M059J (cell line): ENCODE measurements at regions not wholly inside any gene's neighbourhood (a gene's known extent, or its start where the extent isn't known, plus 50 kb on each side); places are given as distances from the start of the nearest gene placed in this dataset.
A peak's percentile ranks its signal among the peaks of the same experiment; 100 is the strongest.

Experiments
- DNase-seq: peaks from one replicate; pipeline ENCODE4 v3.0.0-alpha.2; 2012; ENCODE audit warnings: low read depth

GRCh38 chr1:198032668-198033067, 115.5 kb downstream of the LHX9 start:
- no peak for DNase-seq

GRCh38 chr1:198040880-198041279, 115.9 kb upstream of the NEK7 start:
- DNase-seq, result no peak

- DNase-seq, result no peak
These were observed 114.6 kb upstream of the NEK7 start for GRCh38 chr1:198042168-198042567.

DNA sequence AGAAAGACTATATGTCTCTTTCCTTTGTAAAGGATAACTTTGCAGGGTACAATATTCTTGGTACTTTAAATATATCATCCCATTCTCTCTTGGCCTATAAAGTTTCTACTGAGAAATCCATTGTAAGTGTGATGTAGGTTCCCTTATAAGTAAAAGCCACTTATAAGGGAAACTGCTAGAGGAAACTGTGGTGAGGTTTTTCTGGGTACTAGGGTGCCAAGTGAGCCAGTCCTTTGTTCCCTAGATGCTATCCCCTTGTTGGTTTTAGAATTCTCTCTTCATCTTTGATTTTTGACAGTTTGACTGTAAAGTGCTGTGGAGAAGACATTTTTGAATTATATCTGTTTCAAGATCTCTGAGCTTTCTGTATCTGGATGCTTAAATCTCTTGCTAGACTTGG, 108.9 kb upstream of the NEK7 start:
- no peak for DNase-seq

GRCh38 chr1:198054510-198054909, 102.3 kb upstream of the NEK7 start:
- DNase-seq, result no peak

- no peak for DNase-seq
These were observed 100.5 kb upstream of the NEK7 start for GRCh38 chr1:198056255-198056654.

GRCh38 chr1:198064181-198064580, 92.6 kb upstream of the NEK7 start:
- DNase-seq, result peak; percentile 85

DNA sequence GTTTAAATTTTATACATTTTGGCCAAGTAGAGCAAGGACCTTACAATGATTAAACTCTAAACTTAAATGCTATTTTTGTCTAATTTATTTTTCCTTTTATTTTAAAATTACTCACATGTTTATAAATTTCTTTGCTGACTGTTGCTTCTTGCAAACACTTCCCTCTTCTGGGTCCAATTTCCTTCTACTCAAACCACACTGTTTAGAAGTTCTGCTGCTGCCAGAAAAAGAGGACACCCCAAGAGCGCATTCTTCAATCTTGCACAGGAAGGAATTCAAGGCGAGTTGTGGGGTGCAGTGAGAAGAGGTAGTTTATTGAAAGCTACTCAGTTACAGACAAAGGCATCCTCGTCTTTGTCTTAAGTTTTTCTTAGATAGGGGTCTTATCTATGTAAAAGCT, 88.5 kb upstream of the NEK7 start:
- DNase-seq, result no peak

DNA sequence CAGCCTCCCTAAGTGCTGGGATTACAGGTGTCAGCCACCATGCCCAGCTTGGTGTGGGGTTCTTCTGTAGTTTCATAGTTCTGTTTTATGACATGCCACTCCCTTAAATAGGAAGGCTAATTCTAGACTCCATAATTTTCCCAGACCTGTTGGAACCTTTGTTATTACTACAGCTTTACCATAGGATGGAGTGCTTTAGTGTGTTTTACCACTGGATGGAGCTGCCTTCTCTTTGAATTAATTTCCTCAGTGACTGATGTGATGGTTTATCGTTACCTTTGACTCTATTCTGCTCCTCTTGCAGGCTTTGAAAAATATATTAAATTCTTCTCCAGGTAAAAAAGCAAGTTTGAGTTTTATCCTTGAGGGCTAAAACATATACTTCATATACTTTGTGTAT, 84.6 kb upstream of the NEK7 start:
- DNase-seq, result peak; percentile 28

- DNase-seq, result no peak
These were observed 81.5 kb upstream of the NEK7 start for GRCh38 chr1:198075296-198075695.

DNA sequence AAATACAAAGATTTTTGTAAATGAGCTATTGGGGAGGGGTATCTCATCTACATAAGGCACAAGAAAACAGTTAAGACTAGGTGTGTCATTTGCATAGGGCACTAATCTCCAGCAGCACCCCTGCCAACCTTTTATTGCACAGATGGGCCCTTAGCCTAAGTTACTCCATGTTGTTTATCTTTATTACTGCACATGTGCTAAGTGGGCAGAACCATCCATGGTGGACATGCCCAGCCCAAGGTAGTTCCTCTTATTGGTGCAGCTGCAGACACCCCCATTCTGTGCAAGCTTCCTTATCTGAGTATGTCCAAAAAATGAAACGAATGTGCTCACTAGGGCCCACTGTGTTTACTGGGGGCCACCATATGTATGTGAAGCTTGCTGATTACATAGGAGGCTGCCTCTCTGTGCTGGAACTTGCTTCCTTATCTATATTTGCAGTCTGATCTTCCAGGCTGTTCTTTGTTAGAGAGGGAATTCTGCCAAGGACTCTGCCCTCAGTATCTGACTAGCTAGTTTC, 77.3 kb upstream of the NEK7 start:
- no peak for DNase-seq

- no peak for DNase-seq
These were observed 74.2 kb upstream of the NEK7 start for GRCh38 chr1:198082576-198082975.

DNA sequence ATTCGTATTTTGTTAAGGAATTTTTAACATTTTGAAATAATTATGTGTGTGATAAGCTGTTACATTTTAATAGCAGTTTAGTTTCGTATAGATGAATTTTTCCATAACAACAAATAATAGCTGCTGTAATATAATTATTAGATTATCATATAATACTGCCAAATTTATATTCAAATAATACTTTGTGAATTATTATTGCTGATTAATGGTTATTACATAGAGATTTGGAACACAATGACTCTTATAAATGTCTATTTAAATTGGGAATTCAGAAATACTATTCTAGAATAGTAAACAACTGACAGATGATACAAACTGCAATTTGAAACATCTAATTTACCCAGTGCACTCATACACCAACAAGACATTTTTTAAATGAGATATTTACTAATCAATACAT, 73.2 kb upstream of the NEK7 start:
- no peak for DNase-seq

DNA sequence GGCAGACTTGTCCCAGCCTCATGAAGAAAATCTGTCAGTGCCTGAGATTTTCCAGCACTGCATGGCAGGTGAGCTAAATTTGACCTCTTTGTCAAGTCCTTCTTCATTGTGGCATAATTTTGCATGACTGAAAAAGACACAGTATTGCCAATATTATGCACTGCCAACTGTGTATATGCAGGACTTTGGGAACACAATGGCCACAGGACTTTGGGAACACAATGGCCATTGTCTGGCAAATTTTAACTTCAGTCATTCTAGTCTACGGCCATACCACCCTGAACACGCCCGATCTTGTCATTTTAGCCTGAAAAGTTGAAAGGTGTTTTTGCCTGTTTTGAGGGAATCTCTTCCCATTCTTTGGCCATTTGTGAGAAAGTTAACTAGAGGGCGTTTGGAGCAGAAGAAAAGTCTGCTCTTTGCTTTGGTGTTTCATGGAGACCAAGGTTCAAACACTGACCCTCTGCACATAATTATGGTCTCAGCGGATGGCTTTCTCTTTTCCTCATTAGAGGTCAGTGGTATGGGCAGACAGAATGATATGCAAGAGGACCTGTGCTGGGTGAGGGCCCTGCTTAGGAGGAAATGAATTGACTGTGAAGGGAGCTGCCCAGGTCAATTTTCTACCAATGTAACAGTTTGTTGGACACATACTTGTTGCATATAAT, 72.4 kb upstream of the NEK7 start:
- no peak for DNase-seq

- no peak for DNase-seq
These were observed 70.6 kb upstream of the NEK7 start for GRCh38 chr1:198086051-198086745.

DNA sequence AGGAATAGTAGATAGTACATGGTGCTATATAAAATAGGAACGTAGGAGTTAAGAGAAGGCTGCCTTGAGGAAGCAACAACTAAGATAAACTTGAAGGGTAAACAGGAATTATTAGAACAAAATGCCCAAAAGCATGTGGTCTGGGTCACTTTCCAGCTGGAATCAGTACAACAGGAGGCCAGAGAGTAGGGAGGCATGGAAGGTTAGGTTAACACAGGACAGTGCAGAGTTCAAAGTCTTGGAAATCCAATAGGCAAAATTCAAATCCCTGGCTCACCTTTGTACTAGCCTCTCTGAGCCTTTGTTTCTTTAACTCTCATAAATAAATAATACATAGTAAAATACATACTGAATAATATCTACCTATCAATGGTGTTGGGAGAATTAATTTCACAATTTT, 69.0 kb upstream of the NEK7 start:
- no peak for DNase-seq

GRCh38 chr1:198088360-198089071, 68.3 kb upstream of the NEK7 start:
- peak; percentile 66 for DNase-seq

GRCh38 chr1:198096390-198096789, 60.4 kb upstream of the NEK7 start:
- DNase-seq, result no peak

DNA sequence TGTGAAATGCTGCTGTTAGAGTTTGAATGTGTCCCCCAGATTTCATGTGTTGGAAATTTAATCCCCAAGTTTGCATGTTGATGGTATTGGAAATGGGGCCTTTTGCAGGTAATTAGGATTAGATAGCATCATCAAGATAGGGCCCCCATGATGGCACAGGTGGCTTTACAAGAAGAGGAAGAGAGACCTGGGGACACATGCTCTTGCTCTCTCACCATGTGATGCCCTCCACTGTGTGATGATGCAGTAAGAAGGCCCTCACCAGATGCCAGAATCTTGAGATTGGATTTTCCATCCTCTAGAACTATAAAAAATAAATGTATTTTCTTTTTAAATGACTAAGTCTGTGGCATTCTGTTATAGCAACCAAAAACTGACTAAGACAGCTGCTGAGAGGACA, 57.0 kb upstream of the NEK7 start:
- DNase-seq, result no peak

GRCh38 chr1:198101716-198102453, 54.9 kb upstream of the NEK7 start:
- DNase-seq, result no peak

DNA sequence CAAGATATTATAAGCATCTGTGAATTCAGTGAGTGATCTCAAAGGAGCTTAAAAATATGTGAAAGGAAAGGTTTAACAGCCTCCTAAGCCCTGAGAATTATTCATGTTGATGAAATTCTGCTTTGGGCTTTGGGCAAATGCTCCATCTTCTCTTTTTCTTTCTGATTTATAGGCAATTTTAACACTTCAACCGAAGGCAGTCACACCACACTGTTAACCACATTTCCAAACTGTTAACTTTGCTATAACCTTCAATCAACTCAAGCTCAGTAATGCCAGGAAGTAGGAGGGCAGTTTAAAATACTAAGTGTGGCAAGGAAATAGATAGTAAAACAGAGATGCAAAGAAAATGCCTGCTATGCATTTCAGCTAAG, 54.4 kb upstream of the NEK7 start:
- DNase-seq, result no peak

- no peak for DNase-seq
These were observed 51.6 kb upstream of the NEK7 start for GRCh38 chr1:198105185-198105584.
